Small intestine (tissue), 7 donors: ENCODE measurements at regions not wholly inside any gene's neighbourhood (a gene's known extent, or its start where the extent isn't known, plus 50 kb on each side); places are given as distances from the start of the nearest gene placed in this dataset.
"Not testable (repeated sequence)": the region's sequence is repeated elsewhere in the genome, so short reads cannot be mapped to it uniquely, and the experiment has no call there.

Experiments used
- DNase-seq, 2 donors: peaks; one replicate each; pipeline versions ENCODE4 v3.0.0 to v3.0.0-alpha.2; 2013
- FAIRE-seq: peaks from 2 replicates; lab custom pipeline; 2012; peaks lifted over from hg19 to GRCh38; lab: Jason Lieb, UNC
- H3K27ac ChIP-seq, 3 donors: one replicate each; pipeline ENCODE4 v1.5.1; 2013; ENCODE audit warnings: low read length in 2 of 3, mild to moderate bottlenecking in 2 of 3, control low read depth in 1 of 3, inconsistent platforms in 1 of 3, low read depth in 1 of 3, moderate library complexity in 1 of 3
- H3K27me3 ChIP-seq, 3 donors: one replicate each; pipeline ENCODE4 v1.6.1; 2013; ENCODE audit warnings: low read length in 3 of 3, inconsistent platforms in 1 of 3; ENCODE audit not compliant: control insufficient read depth in 3 of 3, insufficient read depth in 3 of 3
- H3K36me3 ChIP-seq, 3 donors: one replicate each; pipeline ENCODE4 v1.6.1; 2013; ENCODE audit warnings: low read length in 3 of 3, inconsistent platforms in 1 of 3, low read depth in 1 of 3, mild to moderate bottlenecking in 1 of 3, moderate library complexity in 1 of 3; ENCODE audit not compliant: control insufficient read depth in 3 of 3, insufficient read depth in 2 of 3
- H3K4me1 ChIP-seq, 3 donors: one replicate each; pipeline ENCODE4 v1.6.1; 2013; ENCODE audit warnings: low read length in 2 of 3, inconsistent platforms in 1 of 3, low read depth in 1 of 3, mild to moderate bottlenecking in 1 of 3, moderate library complexity in 1 of 3; ENCODE audit not compliant: control insufficient read depth in 3 of 3, insufficient read depth in 2 of 3
- H3K4me3 ChIP-seq, 3 donors: one replicate each; pipeline ENCODE4 v1.5.1; 2013; ENCODE audit warnings: low read length in 3 of 3, control low read depth in 1 of 3, inconsistent platforms in 1 of 3, low read depth in 1 of 3, mild to moderate bottlenecking in 1 of 3, moderate library complexity in 1 of 3
- H3K9me3 ChIP-seq, 2 donors: one replicate each; pipeline ENCODE4 v1.6.1; 2013; ENCODE audit warnings: low read depth in 1 of 2, low read length in 1 of 2; ENCODE audit not compliant: control insufficient read depth in 2 of 2, insufficient read depth in 1 of 2
- WGBS, 3 donors: extraction: QIAGEN DNeasy Blood & Tissue Kit; methylation state at CpG; one replicate each; pipeline ENCODE4 v1.1.7; 2013; 5-methylcytosine and 5-hydroxymethylcytosine counted together
- donor health status: healthy with polysubstance abuse.
- donor health status: control.
- donor health status: control.
- donor health status: Bipolar disorder and iron deficiency.
- donor health status: healthy.

DNA sequence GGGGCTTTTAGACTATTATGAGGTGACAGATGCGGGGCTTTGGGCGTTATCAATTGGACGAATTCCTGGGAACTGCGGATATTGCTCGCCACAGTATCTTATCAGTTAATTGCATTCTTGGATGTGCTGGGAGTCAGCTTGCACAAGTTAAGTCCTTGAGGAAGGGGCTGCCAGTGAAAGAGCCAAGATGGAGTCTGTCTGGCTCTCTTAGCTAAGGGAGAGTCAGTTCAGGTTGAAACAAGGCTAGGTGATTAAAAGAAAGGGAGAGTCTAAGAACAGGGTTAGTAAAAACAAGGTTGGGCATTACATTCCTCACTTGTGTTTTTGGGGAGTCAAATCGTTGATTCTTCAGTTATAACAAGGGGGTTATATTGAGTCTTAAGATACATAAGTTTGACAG, 162.5 kb upstream of the CCZ1B start:
- H3K36me3 ChIP-seq, DNase-seq, H3K9me3 ChIP-seq, H3K27me3 ChIP-seq, H3K27ac ChIP-seq, H3K4me1 ChIP-seq, FAIRE-seq, H3K4me3 ChIP-seq: not testable (repeated sequence)
- WGBS, 3 donors, result 62 to 76% (median 64%) methylated on average over 6 of the region's 6 CpGs

DNA sequence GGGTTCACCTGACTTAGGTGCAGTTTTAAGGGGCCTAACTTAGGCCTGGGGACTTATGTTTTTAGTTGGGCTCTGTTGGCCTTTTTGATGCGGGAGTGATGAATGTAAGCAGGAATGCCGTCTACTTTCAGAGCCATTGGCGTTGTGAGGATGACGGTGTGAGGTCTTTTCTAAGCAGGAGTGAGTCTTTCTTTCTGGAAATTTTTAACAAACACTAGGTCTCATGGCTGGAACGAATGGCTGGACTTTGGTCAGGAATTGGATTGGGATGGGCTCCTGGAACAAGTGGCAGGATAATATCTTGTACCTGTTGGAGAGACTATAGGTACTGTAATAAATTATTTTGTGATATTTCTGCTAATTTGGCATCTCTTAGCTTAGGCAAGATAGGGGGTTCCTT, 163.9 kb upstream of the CCZ1B start:
- H3K36me3 ChIP-seq, H3K4me1 ChIP-seq, FAIRE-seq, H3K27me3 ChIP-seq, H3K9me3 ChIP-seq, H3K4me3 ChIP-seq: not testable (repeated sequence)
- H3K27ac ChIP-seq, result peak overlapping the region; percentile 57 to 88 (median 76)
- peak; percentile 60 to 69 for DNase-seq
- 18 to 56% (median 38%) methylated on average over 5 of the region's 5 CpGs for WGBS, 3 donors

DNA sequence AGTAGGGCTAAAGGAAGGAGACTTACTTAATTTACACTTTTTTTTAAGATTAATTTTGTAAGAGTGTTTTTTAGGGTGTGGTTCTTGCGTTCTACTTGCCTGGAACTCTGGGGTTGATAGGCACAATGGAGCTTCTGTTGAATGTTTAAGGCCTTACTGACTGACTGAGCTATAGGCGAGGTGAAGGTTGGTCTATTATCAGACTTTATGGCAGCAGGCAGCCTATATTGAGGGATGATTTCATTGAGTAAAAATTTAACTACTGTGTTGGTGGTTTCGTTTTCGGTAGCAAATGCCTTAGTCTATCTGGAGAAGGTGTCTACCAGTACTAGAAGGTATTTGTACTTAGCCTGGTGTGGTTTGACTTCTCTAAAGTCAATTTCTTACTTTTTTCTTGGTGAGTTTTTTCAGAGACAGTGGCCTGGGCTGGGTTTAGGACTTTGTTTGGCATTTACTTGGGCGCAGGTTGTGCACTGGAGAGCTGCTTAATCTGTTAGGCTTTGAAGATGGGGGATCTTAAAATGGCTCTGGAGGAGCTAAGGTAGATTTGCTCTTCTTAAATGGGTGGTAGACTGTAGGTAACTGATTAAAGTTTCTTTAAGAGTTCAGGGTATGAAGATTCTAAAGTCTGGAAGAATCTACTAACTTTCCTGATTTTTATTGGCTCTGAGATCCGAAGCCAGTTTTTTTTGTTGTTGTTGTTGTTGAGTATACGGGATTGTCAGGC, 164.5 kb upstream of the CCZ1B start:
- FAIRE-seq, H3K4me1 ChIP-seq, H3K9me3 ChIP-seq, H3K36me3 ChIP-seq, H3K27me3 ChIP-seq: not testable (repeated sequence)
- Histone ChIP-seq H3K27ac (peak overlapping the region; percentile 71 to 88 (median 79)), H3K4me3 (peak overlapping the region in 1 of 3 donors; percentile 44)
- peak; percentile 75 to 88 for DNase-seq
- 12 to 48% (median 24%) methylated on average over 7 of the region's 7 CpGs for WGBS, 3 donors

DNA sequence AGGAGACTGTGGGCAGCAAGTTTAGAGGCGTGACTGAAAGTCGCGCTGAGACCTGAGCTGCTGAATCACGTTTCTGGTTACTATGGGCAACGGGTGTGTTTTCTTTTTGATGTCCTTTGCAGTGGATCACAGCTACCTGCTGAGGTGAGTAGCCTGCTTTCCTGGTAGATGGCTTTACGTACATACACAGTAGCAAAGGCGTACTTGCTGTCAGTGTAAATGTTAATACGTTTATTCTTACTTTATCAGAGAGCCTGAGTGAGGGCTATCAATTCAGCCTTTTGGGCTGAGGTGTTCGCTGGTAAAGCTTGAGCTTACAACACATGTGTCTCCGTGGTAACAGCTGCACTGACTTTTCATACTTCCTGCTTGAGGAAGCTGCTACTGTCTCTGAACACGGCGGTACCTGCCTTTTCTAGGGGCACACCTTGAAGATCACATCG, 165.1 kb upstream of the CCZ1B start:
- not testable (repeated sequence) for H3K36me3 ChIP-seq, H3K27me3 ChIP-seq, H3K4me1 ChIP-seq, H3K9me3 ChIP-seq, FAIRE-seq
- Histone ChIP-seq H3K27ac (peak overlapping the region; percentile 71 to 88 (median 79)), H3K4me3 (peak overlapping the region in 2 of 3 donors; percentile 35 to 44)
- 2 to 27% (median 12%) methylated on average over 13 of the region's 13 CpGs for WGBS, 3 donors
- DNase-seq, result peak; percentile 91 to 92

DNA sequence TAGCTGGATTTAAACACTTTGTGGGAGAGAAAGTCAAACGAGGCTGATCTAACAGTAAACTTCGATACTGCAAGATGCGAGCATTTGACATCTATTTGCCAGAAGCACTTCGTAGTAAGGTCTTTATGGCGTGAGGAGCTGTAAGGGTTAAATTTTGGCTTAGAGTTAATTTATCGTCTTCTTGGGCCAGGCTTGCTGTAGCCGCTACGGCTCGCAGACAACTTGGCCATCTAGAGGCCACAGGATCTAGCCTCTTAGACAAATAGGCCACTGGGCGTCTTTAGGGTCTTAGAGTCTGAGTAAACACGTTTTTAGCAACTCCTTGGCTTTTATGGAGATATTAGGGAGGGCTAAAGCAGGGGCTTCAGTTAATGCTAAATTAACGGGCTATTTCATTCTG, 165.6 kb upstream of the CCZ1B start:
- H3K4me1 ChIP-seq, FAIRE-seq, H3K9me3 ChIP-seq, H3K27me3 ChIP-seq, H3K36me3 ChIP-seq: not testable (repeated sequence)
- Histone ChIP-seq H3K27ac (peak overlapping the region; percentile 41 to 88 (median 79)), H3K4me3 (peak overlapping the region in 2 of 3 donors; percentile 35 to 44)
- WGBS, 3 donors, result 10 to 27% (median 26%) methylated on average over 11 to 12 of the region's 12 CpGs
- peak; percentile 15 to 16 for DNase-seq

DNA sequence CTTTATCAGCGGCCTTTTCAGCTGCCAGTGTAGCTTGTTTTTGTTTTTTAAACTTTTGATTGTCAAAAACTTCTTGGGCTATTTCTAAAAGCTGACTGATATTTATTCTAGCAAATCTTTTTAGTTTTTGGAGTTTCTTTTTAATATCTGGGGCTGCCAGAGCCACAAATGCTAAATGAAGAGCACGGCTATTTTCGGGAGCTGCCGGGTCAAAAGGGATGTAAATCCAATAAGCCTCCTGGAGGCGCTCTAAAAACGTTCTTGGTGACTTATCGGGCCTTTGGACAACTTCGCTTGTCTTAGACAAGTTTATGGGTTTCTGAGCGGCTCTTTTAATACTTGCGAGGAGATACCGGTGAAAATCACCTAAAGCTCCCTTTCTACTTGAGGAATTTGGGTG, 166.1 kb upstream of the CCZ1B start:
- H3K36me3 ChIP-seq, H3K27me3 ChIP-seq, H3K4me1 ChIP-seq, FAIRE-seq, H3K9me3 ChIP-seq: not testable (repeated sequence)
- 14 to 47% (median 30%) methylated on average over 11 of the region's 11 CpGs for WGBS, 3 donors
- DNase-seq, result peak; percentile 39 to 66
- peak overlapping the region in 1 of 3 donors; percentile 88 for H3K27ac ChIP-seq
- peak overlapping the region in 2 of 3 donors; percentile 35 to 44 for H3K4me3 ChIP-seq

DNA sequence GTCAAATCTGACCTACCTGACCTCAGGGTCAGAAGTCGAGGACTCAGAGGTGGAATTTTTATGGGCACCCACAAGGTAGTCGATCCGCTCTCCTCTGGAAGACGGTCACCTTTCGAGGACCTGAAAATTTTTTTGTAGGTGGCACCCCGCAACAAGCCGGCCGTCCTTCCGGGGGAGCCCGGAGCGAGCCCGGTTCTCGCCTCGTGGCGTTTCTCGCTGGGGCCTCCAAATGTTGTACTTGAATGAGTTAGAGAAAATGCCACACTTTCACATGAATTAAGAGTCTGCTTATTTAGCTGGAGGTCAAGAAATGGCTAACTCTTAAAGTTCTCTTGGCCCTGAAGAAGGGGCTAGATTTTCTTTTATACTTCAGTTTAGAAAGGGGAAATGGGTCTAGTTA, 169.0 kb upstream of the CCZ1B start:
- H3K4me1 ChIP-seq, H3K36me3 ChIP-seq, H3K27ac ChIP-seq, DNase-seq, H3K4me3 ChIP-seq, H3K27me3 ChIP-seq, H3K9me3 ChIP-seq, FAIRE-seq: not testable (repeated sequence)
- WGBS, 3 donors, result 82 to 94% (median 86%) methylated on average over 15 to 16 of the region's 16 CpGs

DNA sequence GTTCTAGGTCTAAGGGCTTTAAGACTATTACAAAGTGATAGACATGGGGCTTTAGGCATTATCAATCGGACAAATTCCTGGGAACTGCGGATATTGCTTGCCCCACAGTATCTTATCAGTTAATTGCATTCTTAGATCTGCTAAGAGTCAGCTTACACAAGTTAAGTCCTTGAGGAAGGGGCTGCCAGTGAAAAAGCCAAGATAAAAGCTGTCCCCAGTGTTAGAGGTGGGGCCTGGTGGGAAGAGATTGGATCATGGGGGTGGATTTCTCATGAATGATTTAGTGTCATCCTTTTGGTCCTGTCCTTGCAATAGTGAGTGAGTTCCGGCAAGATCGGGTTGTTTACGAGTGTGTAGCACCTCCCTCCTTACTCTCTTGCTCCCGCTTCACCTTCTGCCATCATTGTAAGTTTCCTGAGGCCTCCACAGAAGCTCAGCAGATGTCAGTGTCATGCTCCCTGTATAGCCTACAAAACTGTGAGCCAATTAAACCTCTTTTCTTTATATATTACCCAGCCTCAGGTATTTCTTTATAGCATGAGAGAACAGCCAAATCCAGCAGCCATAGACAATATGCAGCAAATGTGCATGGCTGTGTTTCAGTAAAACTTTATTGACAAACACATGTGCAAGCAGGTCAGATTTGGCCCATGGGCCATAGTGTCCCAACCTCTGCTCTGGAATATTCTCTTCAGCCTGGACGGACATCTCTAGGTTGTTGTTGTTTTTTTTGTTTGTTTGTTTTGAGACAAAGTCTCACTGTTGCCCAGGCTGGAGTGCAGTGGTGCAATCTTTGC, 169.6 kb upstream of the CCZ1B start:
- 70 to 92% (median 84%) methylated on average over 7 of the region's 7 CpGs for WGBS, 3 donors
- H3K9me3 ChIP-seq, result peaks cover 0 to 13% of the 10 kb centered on the region in 2 donors
- not testable (repeated sequence) for FAIRE-seq, H3K27ac ChIP-seq, H3K27me3 ChIP-seq, H3K36me3 ChIP-seq, DNase-seq, H3K4me1 ChIP-seq, H3K4me3 ChIP-seq
